HEK293 (cell line): ENCODE measurements at regions not wholly inside any gene's neighbourhood (a gene's known extent, or its start where the extent isn't known, plus 50 kb on each side); places are given as distances from the start of the nearest gene placed in this dataset.

ENCODE experiments used
- CTCF ChIA-PET: fragments of 350-600 bp; formaldehyde crosslinking; extraction: SDS; loops from one replicate; lab custom pipeline; 2021; ENCODE audit warnings: antibody characterized with exemption; lab: Yijun Ruan, JAX
- POLR2A ChIA-PET: fragments of 300-600 bp; formaldehyde crosslinking; extraction: SDS; loops from one replicate; lab custom pipeline; 2020; ENCODE audit warnings: antibody characterized with exemption, inconsistent platforms; lab: Yijun Ruan, JAX
- H3K27ac ChIP-seq: fragments of 200-500 bp; sonication (Bioruptor generic); 2 replicates; pipeline ENCODE4 v1.5.1; 2014; ENCODE audit warnings: low read depth, low read length, control low read depth, inconsistent platforms; ENCODE audit errors: extremely low read depth
- H3K36me3 ChIP-seq, 2 experiments: fragments of 200-500 bp in 1 of 2; sonication (Bioruptor generic) in 1 of 2; 1 replicate in 1 of 2; 2 replicates in 1 of 2; pipeline ENCODE4 v1.5.1; 2014 to 2017; ENCODE audit warnings: inconsistent platforms in 2 of 2, low read length in 2 of 2; ENCODE audit not compliant: control insufficient read depth in 2 of 2, insufficient read depth in 1 of 2
- H3K4me1 ChIP-seq: fragments of 200-500 bp; sonication (Bioruptor generic); 2 replicates; pipeline ENCODE4 v1.5.1; 2014; ENCODE audit warnings: mild to moderate bottlenecking, low read length, inconsistent platforms; ENCODE audit not compliant: control insufficient read depth, insufficient read depth
- H3K4me3 ChIP-seq: 2 replicates; pipeline ENCODE4 v1.5.1; 2011; ENCODE audit warnings: low read depth, mild to moderate bottlenecking, control low read depth, low read length, moderate library complexity
- H3K9me3 ChIP-seq: fragments of 200-500 bp; sonication (Bioruptor generic); 2 replicates; pipeline ENCODE4 v1.5.1; 2014; ENCODE audit warnings: low read depth, low read length, inconsistent platforms; ENCODE audit not compliant: control insufficient read depth, insufficient read depth
- KLF16 ChIP-seq: fragments of 450-650 bp; formaldehyde crosslinking; IDR thresholded peaks from 2 replicates; pipeline ENCODE4 v1.5.1; 2017; ENCODE audit warnings: missing biosample characterization, missing genetic modification characterization
- OVOL3 ChIP-seq: fragments of 450-650 bp; formaldehyde crosslinking; IDR thresholded peaks from 2 replicates; pipeline ENCODE4 v1.5.1; 2016; ENCODE audit warnings: missing biosample characterization, missing genetic modification characterization
- RBAK ChIP-seq: fragments of 450-650 bp; formaldehyde crosslinking; IDR thresholded peaks from 2 replicates; pipeline ENCODE4 v1.5.1; 2016; ENCODE audit warnings: missing biosample characterization, missing genetic modification characterization
- ZFP41 ChIP-seq: fragments of 450-650 bp; formaldehyde crosslinking; IDR thresholded peaks from 2 replicates; pipeline ENCODE4 v1.5.1; 2016; ENCODE audit warnings: missing biosample characterization, missing genetic modification characterization, borderline replicate concordance
- ZNF10 ChIP-seq: fragments of 450-650 bp; formaldehyde crosslinking; IDR thresholded peaks from 2 replicates; pipeline ENCODE4 v1.5.1; 2017; ENCODE audit warnings: missing biosample characterization, missing genetic modification characterization
- ZNF138 ChIP-seq: fragments of 450-650 bp; formaldehyde crosslinking; IDR thresholded peaks from 2 replicates; pipeline ENCODE4 v1.5.1; 2016; ENCODE audit warnings: missing biosample characterization, missing genetic modification characterization, borderline replicate concordance
- ZNF394 ChIP-seq: fragments of 450-650 bp; formaldehyde crosslinking; IDR thresholded peaks from 2 replicates; pipeline ENCODE4 v1.5.1; 2016; ENCODE audit warnings: missing biosample characterization, missing genetic modification characterization, mild to moderate bottlenecking, moderate library complexity, borderline replicate concordance
- ZNF501 ChIP-seq: fragments of 450-650 bp; formaldehyde crosslinking; IDR thresholded peaks from 2 replicates; pipeline ENCODE4 v1.5.1; 2016; ENCODE audit warnings: missing biosample characterization, missing genetic modification characterization
- ZNF513 ChIP-seq: fragments of 450-650 bp; IDR thresholded peaks from 2 replicates; pipeline ENCODE4 v1.5.1; 2018; ENCODE audit warnings: missing biosample characterization, missing genetic modification characterization
- ZNF518A ChIP-seq: fragments of 450-650 bp; formaldehyde crosslinking; conservative IDR thresholded peaks from 2 replicates; pipeline ENCODE4 v1.5.1; 2016; ENCODE audit warnings: low read depth, missing biosample characterization, missing genetic modification characterization
- ZNF544 ChIP-seq: fragments of 450-650 bp; formaldehyde crosslinking; IDR thresholded peaks from 2 replicates; pipeline ENCODE4 v1.5.0; 2017; ENCODE audit warnings: missing biosample characterization, missing genetic modification characterization
- ZNF585B ChIP-seq: fragments of 450-650 bp; formaldehyde crosslinking; IDR thresholded peaks from 2 replicates; pipeline ENCODE4 v1.5.1; 2016; ENCODE audit warnings: missing biosample characterization, missing genetic modification characterization
- ZNF654 ChIP-seq: fragments of 450-650 bp; formaldehyde crosslinking; IDR thresholded peaks from 2 replicates; pipeline ENCODE4 v1.5.1; 2016; ENCODE audit warnings: low read depth, missing biosample characterization, missing genetic modification characterization
- ZNF704 ChIP-seq: fragments of 450-650 bp; formaldehyde crosslinking; IDR thresholded peaks from 2 replicates; pipeline ENCODE4 v1.5.1; 2016; ENCODE audit warnings: missing biosample characterization, missing genetic modification characterization
- ZSCAN23 ChIP-seq: fragments of 450-650 bp; formaldehyde crosslinking; IDR thresholded peaks from 2 replicates; pipeline ENCODE4 v1.5.1; 2016; ENCODE audit warnings: missing biosample characterization, missing genetic modification characterization

- TF ChIP-seq ZNF394 (tag by site-specific recombination) (no peak), ZNF10 (no peak), OVOL3 (tag by site-specific recombination) (no peak), ZNF513 (no peak)
Measured at GRCh38 chr6:93474733-93475179, 55.4 kb upstream of the EPHA7 start (continued).

GRCh38 chr6:93471281-93471680 lies 51.9 kb upstream of the EPHA7 start:
- H3K27ac ChIP-seq, result no peak overlapping the region
- ChIA-PET POLR2A (no interaction called here), CTCF (no interaction called here)
- TF ChIP-seq ZNF518A (no peak), ZNF544 (tag by site-specific recombination) (no peak), ZNF10 (no peak), RBAK (no peak), ZNF654 (no peak), ZFP41 (tag by site-specific recombination) (no peak), ZNF501 (no peak), KLF16 (tag by site-specific recombination) (no peak), ZNF704 (tag by site-specific recombination) (no peak), ZNF138 (no peak), ZSCAN23 (tag by site-specific recombination) (no peak), ZNF585B (tag by site-specific recombination) (no peak)
- no peaks in the 10 kb centered on the region for H3K4me1 ChIP-seq
- H3K9me3 ChIP-seq, result no peaks in the 10 kb centered on the region
- H3K36me3 ChIP-seq, result no peaks in the 10 kb centered on the region
- H3K4me3 ChIP-seq, result no peak overlapping the region
